HepG2 (cell line): ENCODE measurements at regions not wholly inside any gene's neighbourhood (a gene's known extent, or its start where the extent isn't known, plus 50 kb on each side); places are given as distances from the start of the nearest gene placed in this dataset.

Experiments
- ATAC-seq: fragments of 200-7000 bp; cut with Tn5 transposase; 3 replicates; pipeline ENCODE4 v1.9.1; 2020; ENCODE audit warnings: mild to moderate bottlenecking, moderate library complexity
- BruUV-seq: library from RNA; stranded (reverse); fragments of 400-500 nt; replicated peaks from 2 replicates; lab custom pipeline; 2021; lab: Mats Ljungman, UMichigan
- CTCF ChIA-PET: fragments of 300-600 bp; formaldehyde crosslinking; extraction: SDS; loops from one replicate; lab custom pipeline; 2021; ENCODE audit warnings: low total read pairs, inconsistent platforms, low intra/inter-chr PET ratio; lab: Yijun Ruan, JAX
- POLR2A ChIA-PET: fragments of 350-600 bp; sonication (Branson Sonifier 250); formaldehyde crosslinking; loops from one replicate; lab custom pipeline; 2020; ENCODE audit warnings: antibody characterized with exemption, inconsistent platforms; lab: Yijun Ruan, JAX
- DNase-seq: peaks from one replicate; pipeline ENCODE4 v3.0.0-alpha.2; 2015; ENCODE audit warnings: low spot score
- FAIRE-seq: peaks from 3 replicates; lab custom pipeline; 2011; peaks lifted over from hg19 to GRCh38; lab: Jason Lieb, UNC
- H2AFZ ChIP-seq: one replicate; pipeline ENCODE4 v1.6.1; 2011; ENCODE audit warnings: low read length, inconsistent platforms
- H3K27ac ChIP-seq: fragments of 300-600 bp; 3 replicates; pipeline ENCODE4 v1.8.0; 2011; ENCODE audit warnings: mixed run types, mild to moderate bottlenecking, mixed read lengths, low read length, inconsistent platforms; ENCODE audit not compliant: insufficient read depth; ENCODE audit errors: extremely low read length
- H3K27me3 ChIP-seq, 2 experiments: fragments of 200-600 bp in 1 of 2; 2 replicates in 1 of 2; 3 replicates in 1 of 2; pipeline versions ENCODE4 v1.6.0 to v1.8.0; 2011; ENCODE audit warnings: low read length in 2 of 2, mild to moderate bottlenecking in 2 of 2, moderate library complexity in 2 of 2, inconsistent platforms in 1 of 2; ENCODE audit not compliant: insufficient read depth in 2 of 2, control insufficient read depth in 1 of 2
- H3K36me3 ChIP-seq, 2 experiments: fragments of 200-600 bp in 1 of 2; replicated peaks in 1 of 2; 2 replicates in 1 of 2; 3 replicates in 1 of 2; pipeline versions ENCODE4 v1.5.1 to v1.8.0; 2011; ENCODE audit warnings: low read length in 2 of 2, inconsistent platforms in 1 of 2; ENCODE audit not compliant: insufficient read depth in 2 of 2, control insufficient read depth in 1 of 2
- H3K4me1 ChIP-seq: 2 replicates; pipeline ENCODE4 v1.5.1; 2012; ENCODE audit warnings: low read length, inconsistent platforms; ENCODE audit not compliant: insufficient read depth
- H3K4me2 ChIP-seq: 2 replicates; pipeline ENCODE4 v1.6.0; 2011; ENCODE audit warnings: low read depth, low read length, inconsistent platforms
- H3K4me3 ChIP-seq, 3 experiments: fragments of 200-600 bp in 1 of 3; sonication (generic), shearing (Covaris generic) in 1 of 3; replicated peaks in 1 of 3; 2 replicates each; pipeline ENCODE4 v1.5.1; 2011 to 2016; ENCODE audit warnings: low read length in 3 of 3, inconsistent platforms in 2 of 3, low read depth in 2 of 3, mild to moderate bottlenecking in 2 of 3, control low read depth in 1 of 3, mixed read lengths in 1 of 3; ENCODE audit not compliant: insufficient read depth in 1 of 3
- H3K79me2 ChIP-seq: one replicate; pipeline ENCODE4 v1.6.1; 2011; ENCODE audit warnings: low read length, inconsistent platforms; ENCODE audit not compliant: insufficient read depth
- H3K9ac ChIP-seq: 2 replicates; pipeline ENCODE4 v1.6.0; 2011; ENCODE audit warnings: mild to moderate bottlenecking, low read depth, low read length, inconsistent platforms; ENCODE audit not compliant: insufficient read depth
- H3K9me3 ChIP-seq: 2 replicates; pipeline ENCODE4 v1.5.1; 2012; ENCODE audit warnings: mild to moderate bottlenecking, low read length
- H4K20me1 ChIP-seq: 2 replicates; pipeline ENCODE4 v1.6.0; 2011; ENCODE audit warnings: inconsistent platforms, mild to moderate bottlenecking, low read length, moderate library complexity; ENCODE audit not compliant: insufficient read depth
- CREBL2 ChIP-seq: sonication (generic); formaldehyde crosslinking; IDR thresholded peaks from 2 replicates; pipeline ENCODE4 v1.8.1; 2023; ENCODE audit warnings: missing genetic modification reagents, mild to moderate bottlenecking, borderline replicate concordance
- GLMP ChIP-seq: sonication (generic); formaldehyde crosslinking; IDR thresholded peaks from 2 replicates; pipeline ENCODE4 v1.9.0; 2021; ENCODE audit warnings: missing genetic modification reagents, mild to moderate bottlenecking, borderline replicate concordance
- MNT ChIP-seq: fragments of 450-650 bp; IDR thresholded peaks from 2 replicates; pipeline ENCODE4 v1.6.1; 2016
- SNRNP70 ChIP-seq: fragments of 200-400 bp; formaldehyde crosslinking; IDR thresholded peaks from 2 replicates; pipeline ENCODE4 v1.6.1; 2017; ENCODE audit warnings: mild to moderate bottlenecking, low read depth, low read length, moderate library complexity
- ZFAT ChIP-seq: sonication (generic); formaldehyde crosslinking; conservative IDR thresholded peaks from 2 replicates; pipeline ENCODE4 v1.8.1; 2023; ENCODE audit warnings: missing genetic modification reagents, inconsistent platforms
- ZNF292 ChIP-seq: sonication (generic); formaldehyde crosslinking; IDR thresholded peaks from 2 replicates; pipeline ENCODE4 v1.8.1; 2022; ENCODE audit warnings: mild to moderate bottlenecking, low read depth, missing genetic modification reagents, borderline replicate concordance
- WGBS: methylation state at CpG from one replicate; pipeline ENCODE4 v1.1.6; 2017; ENCODE audit warnings: low lambda C conversion rate; 5-methylcytosine and 5-hydroxymethylcytosine counted together
- in situ Hi-C: cut with HindIII; loops from 2 replicates; pipeline ENCODE4 v1.10.0; 2017; ENCODE audit warnings: low pct_unique_long_range_greater_than_20kb; ENCODE audit not compliant: extremely low pct_ligation_motif_present
- intact Hi-C: fragments of 100-400 bp; cut with micrococcal nuclease; formaldehyde crosslinking; loops from one replicate; pipeline ENCODE4 v1.10.0; 2022; ENCODE audit not compliant: unreplicated experiment
- TF ChIP-seq, protein P1 (sequence below): sonication (generic); formaldehyde crosslinking; IDR thresholded peaks from 2 replicates; pipeline ENCODE4 v1.4.0; 2020; ENCODE audit warnings: mild to moderate bottlenecking, missing genetic modification reagents

- ChIA-PET CTCF (no interaction called here), POLR2A (no interaction called here)
- 48% methylated on average over 3 of the region's 3 CpGs for WGBS
- BruUV-seq, result no TSS peak
- intact Hi-C loops (no loop called here), in situ Hi-C loops (no loop called here)
- DNase-seq, result no peak
- no peaks in the 10 kb centered on the region for H4K20me1 ChIP-seq
- H3K36me3 ChIP-seq, result no peaks in the 10 kb centered on the region
- no peak for FAIRE-seq
- no peak overlapping the region for H3K4me3 ChIP-seq
- ATAC-seq, result no peak
- H3K27me3 ChIP-seq, result no peaks in the 10 kb centered on the region
- TF ChIP-seq ZFAT (CRISPR knock-in tag) (no peak), GLMP (CRISPR knock-in tag) (no peak), MNT (no peak), ZNF292 (CRISPR knock-in tag) (no peak), SNRNP70 (no peak), CREBL2 (CRISPR knock-in tag) (no peak)
- TF ChIP-seq, protein P1, sequence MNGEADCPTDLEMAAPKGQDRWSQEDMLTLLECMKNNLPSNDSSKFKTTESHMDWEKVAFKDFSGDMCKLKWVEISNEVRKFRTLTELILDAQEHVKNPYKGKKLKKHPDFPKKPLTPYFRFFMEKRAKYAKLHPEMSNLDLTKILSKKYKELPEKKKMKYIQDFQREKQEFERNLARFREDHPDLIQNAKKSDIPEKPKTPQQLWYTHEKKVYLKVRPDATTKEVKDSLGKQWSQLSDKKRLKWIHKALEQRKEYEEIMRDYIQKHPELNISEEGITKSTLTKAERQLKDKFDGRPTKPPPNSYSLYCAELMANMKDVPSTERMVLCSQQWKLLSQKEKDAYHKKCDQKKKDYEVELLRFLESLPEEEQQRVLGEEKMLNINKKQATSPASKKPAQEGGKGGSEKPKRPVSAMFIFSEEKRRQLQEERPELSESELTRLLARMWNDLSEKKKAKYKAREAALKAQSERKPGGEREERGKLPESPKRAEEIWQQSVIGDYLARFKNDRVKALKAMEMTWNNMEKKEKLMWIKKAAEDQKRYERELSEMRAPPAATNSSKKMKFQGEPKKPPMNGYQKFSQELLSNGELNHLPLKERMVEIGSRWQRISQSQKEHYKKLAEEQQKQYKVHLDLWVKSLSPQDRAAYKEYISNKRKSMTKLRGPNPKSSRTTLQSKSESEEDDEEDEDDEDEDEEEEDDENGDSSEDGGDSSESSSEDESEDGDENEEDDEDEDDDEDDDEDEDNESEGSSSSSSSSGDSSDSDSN, result no peak
- no peak overlapping the region for H3K4me2 ChIP-seq
- no peak overlapping the region for H3K9ac ChIP-seq
- no peak overlapping the region for H3K27ac ChIP-seq
- no peaks in the 10 kb centered on the region for H3K9me3 ChIP-seq
- no peak overlapping the region for H2AFZ ChIP-seq
- H3K4me1 ChIP-seq, result no peaks in the 10 kb centered on the region
- no peaks in the 10 kb centered on the region for H3K79me2 ChIP-seq
These were observed 272.3 kb downstream of the ARRDC4 start for GRCh38 chr15:98232761-98233160.
